ENCODE measurements at regions not wholly inside any gene's neighbourhood (a gene's known extent, or its start where the extent isn't known, plus 50 kb on each side); places are given as distances from the start of the nearest gene placed in this dataset.

GRCh38 chr13:105048677-105049076 is 1486.8 kb downstream of the EFNB2 start:
- H3K4me2 ChIP-seq (ENCODE audit: unreplicated experiment): no peak overlapping the region
- no peaks in the 10 kb centered on the region for H3F3A ChIP-seq (ENCODE audit: insufficient read depth)
- no peaks in the 10 kb centered on the region for H3K27me3 ChIP-seq (replicated peaks; ENCODE audit: insufficient read depth)
- no peak for DNase-seq
- H3K9me3 ChIP-seq (ENCODE audit: low read depth): no peaks in the 10 kb centered on the region
- H4K20me1 ChIP-seq (ENCODE audit: insufficient read depth): no peaks in the 10 kb centered on the region
- H3K4me3 ChIP-seq: no peak overlapping the region
- no peak overlapping the region for H3K9ac ChIP-seq
- H3K4me1 ChIP-seq (ENCODE audit: insufficient read depth): no peaks in the 10 kb centered on the region
- no peak overlapping the region for H2AFZ ChIP-seq
- 0 to 7% methylated on average over 1 of the region's 1 CpG for whole genome bisulfite sequencing, 2 experiments (ENCODE audit: low coverage in 1 of 2, low lambda C conversion rate in 2 of 2, missing lambda C conversion rate in 2 of 2)
- no peaks in the 10 kb centered on the region for H3K9me2 ChIP-seq (ENCODE audit: insufficient read depth)
- in situ Hi-C loops (cut with MboI): no loop called here
- TF ChIP-seq EZH2phosphoT487 (IDR thresholded peaks at IDR 0.05; ENCODE audit: insufficient read depth, low read depth): no peak
- H3K79me2 ChIP-seq (ENCODE audit: insufficient read depth): no peaks in the 10 kb centered on the region
- H3K36me3 ChIP-seq (ENCODE audit: low read depth): no peaks in the 10 kb centered on the region
- H3K27ac ChIP-seq: no peak overlapping the region

GRCh38 chr13:105047676-105048295 is 1487.7 kb downstream of the EFNB2 start:
- H3K9ac ChIP-seq: no peak overlapping the region
- WGBS, 2 experiments (ENCODE audit: low coverage in 1 of 2, low lambda C conversion rate in 2 of 2, missing lambda C conversion rate in 2 of 2): 19 to 30% methylated on average over 3 of the region's 3 CpGs
- no peaks in the 10 kb centered on the region for H3K79me2 ChIP-seq (ENCODE audit: insufficient read depth)
- H3K27ac ChIP-seq: no peak overlapping the region
- H3F3A ChIP-seq (ENCODE audit: insufficient read depth): no peaks in the 10 kb centered on the region
- no peaks in the 10 kb centered on the region for H3K9me3 ChIP-seq (ENCODE audit: low read depth)
- no peak overlapping the region for H2AFZ ChIP-seq
- TF ChIP-seq EZH2phosphoT487 (IDR thresholded peaks at IDR 0.05; ENCODE audit: insufficient read depth, low read depth) (no peak), EZH2 (IDR thresholded peaks at IDR 0.05; ENCODE audit: insufficient read depth, poor library complexity, severe bottlenecking) (no peak)
- in situ Hi-C loops (cut with MboI): no loop called here
- H3K4me1 ChIP-seq (ENCODE audit: insufficient read depth): no peaks in the 10 kb centered on the region
- DNase-seq: no peak
- H3K4me2 ChIP-seq (ENCODE audit: unreplicated experiment): no peak overlapping the region
- H4K20me1 ChIP-seq (ENCODE audit: insufficient read depth): no peaks in the 10 kb centered on the region
- H3K4me3 ChIP-seq: no peak overlapping the region
- no peaks in the 10 kb centered on the region for H3K36me3 ChIP-seq (ENCODE audit: low read depth)
- H3K9me2 ChIP-seq (ENCODE audit: insufficient read depth): no peaks in the 10 kb centered on the region
- no peaks in the 10 kb centered on the region for H3K27me3 ChIP-seq (replicated peaks; ENCODE audit: insufficient read depth)

GRCh38 chr13:105037110-105037509 is 1498.4 kb downstream of the EFNB2 start:
- Histone ChIP-seq H3K4me3 (no peak overlapping the region), H3F3A (ENCODE audit: insufficient read depth) (no peaks in the 10 kb centered on the region), H3K9me2 (ENCODE audit: insufficient read depth) (no peaks in the 10 kb centered on the region), H3K36me3 (ENCODE audit: low read depth) (no peaks in the 10 kb centered on the region), H3K27ac (no peak overlapping the region), H3K27me3 (replicated peaks; ENCODE audit: insufficient read depth) (no peaks in the 10 kb centered on the region), H3K79me2 (ENCODE audit: insufficient read depth) (no peaks in the 10 kb centered on the region), H3K9ac (no peak overlapping the region), H3K9me3 (ENCODE audit: low read depth) (no peaks in the 10 kb centered on the region), H3K4me1 (ENCODE audit: insufficient read depth) (no peaks in the 10 kb centered on the region), H4K20me1 (ENCODE audit: insufficient read depth) (no peaks in the 10 kb centered on the region), H2AFZ (no peak overlapping the region), H3K4me2 (ENCODE audit: unreplicated experiment) (no peak overlapping the region)
- WGBS, 2 experiments (ENCODE audit: low coverage in 1 of 2, low lambda C conversion rate in 2 of 2, missing lambda C conversion rate in 2 of 2): 29 to 46% methylated on average over 2 of the region's 2 CpGs
- in situ Hi-C loops (cut with MboI): no loop called here
- TF ChIP-seq EZH2phosphoT487 (IDR thresholded peaks at IDR 0.05; ENCODE audit: insufficient read depth, low read depth): no peak
- TF ChIP-seq EZH2 (IDR thresholded peaks at IDR 0.05; ENCODE audit: insufficient read depth, poor library complexity, severe bottlenecking): no peak
- DNase-seq: no peak

GRCh38 chr13:105035092-105035491 is 1500.4 kb downstream of the EFNB2 start:
- 4 to 7% methylated on average over 4 of the region's 4 CpGs for WGBS, 2 experiments (ENCODE audit: low coverage in 1 of 2, low lambda C conversion rate in 2 of 2, missing lambda C conversion rate in 2 of 2)
- Histone ChIP-seq H3K9ac (no peak overlapping the region), H2AFZ (no peak overlapping the region), H3K4me1 (ENCODE audit: insufficient read depth) (no peaks in the 10 kb centered on the region), H3K9me2 (ENCODE audit: insufficient read depth) (no peaks in the 10 kb centered on the region), H3K27ac (no peak overlapping the region), H3K9me3 (ENCODE audit: low read depth) (no peaks in the 10 kb centered on the region), H4K20me1 (ENCODE audit: insufficient read depth) (no peaks in the 10 kb centered on the region), H3K27me3 (replicated peaks; ENCODE audit: insufficient read depth) (no peaks in the 10 kb centered on the region), H3F3A (ENCODE audit: insufficient read depth) (no peaks in the 10 kb centered on the region), H3K79me2 (ENCODE audit: insufficient read depth) (no peaks in the 10 kb centered on the region), H3K4me3 (no peak overlapping the region), H3K4me2 (ENCODE audit: unreplicated experiment) (no peak overlapping the region), H3K36me3 (ENCODE audit: low read depth) (no peaks in the 10 kb centered on the region)
- no peak for TF ChIP-seq EZH2 (IDR thresholded peaks at IDR 0.05; ENCODE audit: insufficient read depth, poor library complexity, severe bottlenecking)
- no peak for TF ChIP-seq EZH2phosphoT487 (IDR thresholded peaks at IDR 0.05; ENCODE audit: insufficient read depth, low read depth)
- DNase-seq: no peak
- in situ Hi-C loops (cut with MboI): no loop called here

- no peak overlapping the region for H3K27ac ChIP-seq
- no peak overlapping the region for H3K4me2 ChIP-seq (ENCODE audit: unreplicated experiment)
- WGBS, 2 experiments (ENCODE audit: low coverage in 1 of 2, low lambda C conversion rate in 2 of 2, missing lambda C conversion rate in 2 of 2): 11 to 39% methylated on average over 2 of the region's 2 CpGs
- in situ Hi-C loops (cut with MboI): no loop called here
- no peaks in the 10 kb centered on the region for H3K4me1 ChIP-seq (ENCODE audit: insufficient read depth)
- H3F3A ChIP-seq (ENCODE audit: insufficient read depth): no peaks in the 10 kb centered on the region
- no peaks in the 10 kb centered on the region for H3K9me2 ChIP-seq (ENCODE audit: insufficient read depth)
- H3K79me2 ChIP-seq (ENCODE audit: insufficient read depth): no peaks in the 10 kb centered on the region
- H3K4me3 ChIP-seq: no peak overlapping the region
- no peak overlapping the region for H3K9ac ChIP-seq
- no peaks in the 10 kb centered on the region for H3K27me3 ChIP-seq (replicated peaks; ENCODE audit: insufficient read depth)
- H2AFZ ChIP-seq: no peak overlapping the region
- TF ChIP-seq EZH2phosphoT487 (IDR thresholded peaks at IDR 0.05; ENCODE audit: insufficient read depth, low read depth) (no peak), EZH2 (IDR thresholded peaks at IDR 0.05; ENCODE audit: insufficient read depth, poor library complexity, severe bottlenecking) (no peak)
- no peak for DNase-seq
- no peaks in the 10 kb centered on the region for H3K36me3 ChIP-seq (ENCODE audit: low read depth)
- no peaks in the 10 kb centered on the region for H4K20me1 ChIP-seq (ENCODE audit: insufficient read depth)
- H3K9me3 ChIP-seq (ENCODE audit: low read depth): no peaks in the 10 kb centered on the region
These were observed 1501.5 kb downstream of the EFNB2 start for GRCh38 chr13:105033999-105034398.
